ENCODE measurements at regions not wholly inside any gene's neighbourhood (a gene's known extent, or its start where the extent isn't known, plus 50 kb on each side); places are given as distances from the start of the nearest gene placed in this dataset.
A peak's percentile ranks its signal among the peaks of the same experiment; 100 is the strongest.

GRCh38 chr11:81744336-81745116 is 989.1 kb downstream of the FAM181B start:
- no peak for DNase-seq (ENCODE audit: low spot score)

- no peak for DNase-seq (ENCODE audit: low spot score)
Measured at GRCh38 chr11:81725701-81726100, 1008.0 kb downstream of the FAM181B start.

- no peak for DNase-seq (ENCODE audit: low spot score)
Measured at GRCh38 chr11:81717695-81718094, 1016.0 kb downstream of the FAM181B start.

- DNase-seq (ENCODE audit: low spot score): no peak
Measured at GRCh38 chr11:81707881-81708280, 1025.8 kb downstream of the FAM181B start.

GRCh38 chr11:81705283-81705682 is 1028.4 kb downstream of the FAM181B start:
- DNase-seq (ENCODE audit: low spot score): no peak

- no peak for DNase-seq (ENCODE audit: low spot score)
Measured at GRCh38 chr11:81700076-81700475, 1033.6 kb downstream of the FAM181B start.

GRCh38 chr11:81687057-81687456 is 1046.6 kb downstream of the FAM181B start:
- DNase-seq (ENCODE audit: low spot score): no peak

GRCh38 chr11:81674211-81674610 is 1059.5 kb downstream of the FAM181B start:
- no peak for DNase-seq (ENCODE audit: low spot score)

GRCh38 chr11:81673001-81673400 is 1060.7 kb downstream of the FAM181B start:
- DNase-seq (ENCODE audit: low spot score): no peak

GRCh38 chr11:81669935-81670543 is 1063.6 kb downstream of the FAM181B start:
- no peak for DNase-seq (ENCODE audit: low spot score)

GRCh38 chr11:81658722-81659121 is 1074.9 kb downstream of the FAM181B start:
- DNase-seq (ENCODE audit: low spot score): no peak

GRCh38 chr11:81655351-81655750 is 1078.3 kb downstream of the FAM181B start:
- DNase-seq (ENCODE audit: low spot score): no peak

- DNase-seq (ENCODE audit: low spot score): no peak
Measured at GRCh38 chr11:81647374-81647773, 1086.3 kb downstream of the FAM181B start.

GRCh38 chr11:81644239-81644840 is 1089.3 kb downstream of the FAM181B start:
- DNase-seq (ENCODE audit: low spot score): peak; percentile 14

GRCh38 chr11:81634483-81634882 is 1099.2 kb downstream of the FAM181B start:
- no peak for DNase-seq (ENCODE audit: low spot score)

GRCh38 chr11:81602508-81602907 is 1131.2 kb downstream of the FAM181B start:
- no peak for DNase-seq (ENCODE audit: low spot score)

- no peak for DNase-seq (ENCODE audit: low spot score)
Measured at GRCh38 chr11:81596704-81597103, 1137.0 kb downstream of the FAM181B start.

- no peak for DNase-seq (ENCODE audit: low spot score)
Measured at GRCh38 chr11:81585390-81585933, 1148.2 kb downstream of the FAM181B start.

- DNase-seq (ENCODE audit: low spot score): no peak
Measured at GRCh38 chr11:81579339-81579738, 1154.3 kb downstream of the FAM181B start.

- no peak for DNase-seq (ENCODE audit: low spot score)
Measured at GRCh38 chr11:81578571-81578970, 1155.1 kb downstream of the FAM181B start.

GRCh38 chr11:81574301-81574700 is 1159.4 kb downstream of the FAM181B start:
- no peak for DNase-seq (ENCODE audit: low spot score)

- DNase-seq (ENCODE audit: low spot score): no peak
Measured at GRCh38 chr11:81573367-81573766, 1160.3 kb downstream of the FAM181B start.

GRCh38 chr11:81570669-81571068 is 1163.0 kb downstream of the FAM181B start:
- DNase-seq (ENCODE audit: low spot score): no peak
